ENCODE measurements at regions not wholly inside any gene's neighbourhood (a gene's known extent, or its start where the extent isn't known, plus 50 kb on each side); places are given as distances from the start of the nearest gene placed in this dataset.
"Not testable (repeated sequence)": the region's sequence is repeated elsewhere in the genome, so short reads cannot be mapped to it uniquely, and the experiment has no call there.

DNA sequence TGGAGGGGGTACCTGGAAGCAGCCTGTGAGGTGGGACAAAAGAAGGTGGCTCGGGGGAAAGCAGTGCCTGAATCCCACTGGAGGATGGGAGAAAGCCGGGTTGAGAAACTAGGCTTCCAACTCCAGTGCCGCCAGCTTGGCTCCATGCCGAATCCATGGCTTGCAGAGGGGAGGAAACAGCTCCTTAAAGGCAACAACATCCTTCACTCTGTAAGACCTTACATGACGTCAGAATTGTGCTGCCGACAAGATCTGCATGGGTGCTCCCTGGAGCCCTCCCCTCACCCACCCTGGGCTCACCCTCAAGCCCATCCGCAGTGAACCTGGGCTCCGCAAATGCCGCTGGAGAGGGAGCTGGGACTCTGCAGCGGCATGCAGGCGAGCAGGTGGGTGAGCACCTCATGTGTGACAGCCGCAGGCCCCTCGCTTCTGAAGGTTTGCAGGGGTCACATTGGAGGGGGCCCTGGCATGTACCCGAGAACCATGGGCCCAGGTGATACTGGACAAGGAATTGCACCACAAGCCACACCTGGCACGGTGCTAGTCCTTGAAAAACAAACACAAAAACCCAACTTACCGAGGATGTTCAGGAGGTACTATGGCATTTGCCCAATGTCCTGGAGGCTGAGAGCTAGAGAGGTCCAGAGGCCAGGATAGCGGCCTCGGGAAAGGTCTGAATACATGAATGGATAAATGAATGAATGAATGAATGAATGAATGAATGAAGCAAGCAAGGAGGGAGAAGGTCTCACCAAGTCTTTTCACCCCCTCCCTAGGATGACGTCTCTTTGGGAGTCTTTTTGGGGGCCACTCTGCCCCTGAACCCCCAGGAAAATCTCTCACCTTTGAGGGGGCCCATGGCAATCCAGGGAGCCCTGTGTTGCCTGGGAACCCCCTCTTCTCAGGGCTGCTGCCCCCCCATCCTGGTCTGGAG is 238.6 kb upstream of the SHH start:
- no peak for DNase-seq

DNA sequence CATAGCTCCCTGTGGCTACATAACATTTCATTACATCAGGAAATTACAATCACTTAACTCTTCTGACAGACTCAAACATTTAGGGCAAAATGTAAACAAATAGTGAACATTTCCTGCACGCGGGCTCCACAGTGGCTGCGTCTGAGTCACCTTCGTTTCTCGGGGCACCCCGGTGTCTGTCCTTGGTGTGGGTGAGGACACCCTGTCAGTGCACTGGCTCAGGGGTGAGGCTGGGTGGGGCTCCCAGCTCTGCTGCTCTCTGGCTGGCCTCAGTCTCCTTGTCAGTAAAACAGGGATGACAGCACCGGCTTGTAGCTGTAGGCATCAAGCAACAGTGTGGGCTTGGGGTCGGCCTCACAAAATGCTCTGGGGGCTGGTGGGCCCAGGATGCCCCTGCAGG is 237.1 kb upstream of the SHH start:
- no peak for DNase-seq

DNA sequence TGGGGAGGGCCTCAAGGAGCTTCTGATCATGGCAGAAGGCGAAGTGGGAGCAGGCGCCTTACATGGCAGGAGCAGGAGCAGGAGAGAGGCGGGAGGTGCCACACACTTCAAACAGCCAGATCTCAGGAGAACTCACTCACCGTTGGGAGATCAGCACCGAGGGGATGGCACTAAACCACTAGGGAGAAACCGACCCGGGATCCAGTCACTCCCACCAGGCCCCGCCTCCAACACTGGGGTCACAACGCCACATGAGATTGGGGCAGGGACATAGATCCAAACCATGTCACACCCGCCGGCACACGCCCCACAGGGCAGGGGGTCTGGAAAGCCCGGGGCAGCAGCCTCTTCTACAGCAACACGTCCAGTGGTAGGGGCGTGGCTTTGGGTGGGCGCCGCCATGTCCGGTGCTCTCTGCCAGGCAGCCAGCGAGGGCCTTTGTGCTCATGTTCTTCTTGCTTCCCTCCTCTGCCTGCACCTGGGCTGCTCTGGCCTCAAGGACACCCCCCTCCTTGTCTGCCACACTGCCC is 233.8 kb upstream of the SHH start:
- DNase-seq: no peak

DNA sequence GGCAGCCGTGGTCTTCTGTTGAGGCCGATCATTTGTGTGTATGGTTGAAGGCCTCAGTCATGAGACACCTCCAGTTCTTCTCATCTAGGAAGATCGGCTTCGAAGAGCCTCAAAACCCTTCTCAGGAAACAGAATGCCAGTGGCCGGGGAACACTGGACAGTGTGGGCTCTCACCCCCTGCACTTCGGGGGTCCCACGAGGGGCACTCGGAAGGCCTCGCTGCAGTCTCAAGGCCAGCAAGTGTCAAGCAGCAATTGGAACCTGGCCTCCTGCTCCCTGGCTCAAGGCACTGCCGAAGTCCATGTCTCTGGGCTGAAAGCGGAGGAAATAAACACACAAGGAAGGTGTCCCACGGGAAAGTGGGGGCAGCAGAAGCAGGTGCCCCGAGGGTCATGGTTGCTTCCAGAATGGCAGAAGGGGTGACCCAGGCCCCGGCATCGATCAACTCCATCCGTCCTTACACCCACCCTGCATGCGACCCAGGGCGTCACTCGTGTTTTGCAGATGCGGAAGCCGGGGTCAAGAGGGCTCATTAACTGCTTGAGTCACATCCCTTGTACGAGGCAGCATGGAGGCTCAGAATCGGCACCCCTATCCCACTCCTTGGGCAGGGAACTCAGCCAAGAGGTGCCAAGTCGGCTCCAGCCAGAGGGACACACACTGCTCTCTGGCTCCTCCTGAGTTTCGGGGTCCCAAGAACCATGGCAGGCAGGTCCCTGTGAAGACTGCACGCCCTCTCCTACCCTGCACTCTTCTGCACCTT is 231.3 kb upstream of the SHH start:
- DNase-seq: no peak

DNA sequence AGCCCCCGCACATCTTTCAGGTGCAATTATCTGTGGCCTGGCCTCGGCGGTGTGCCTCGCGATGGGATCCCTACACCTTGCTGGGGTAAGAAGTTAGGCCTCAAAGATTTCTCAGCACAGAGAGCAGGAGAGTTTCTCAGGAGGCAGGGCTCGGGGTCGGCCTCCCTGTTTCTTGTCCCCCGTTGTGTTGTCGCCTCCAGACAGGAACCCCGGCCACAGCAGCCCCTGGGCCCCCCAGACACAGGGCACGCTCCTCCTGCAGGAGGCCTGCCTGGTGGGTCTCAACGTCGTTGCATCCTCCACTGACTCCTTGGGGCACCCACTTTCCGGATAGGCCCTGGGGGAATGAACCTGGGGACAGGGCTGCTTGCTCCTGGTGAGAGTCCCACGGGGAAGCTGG is 229.1 kb upstream of the SHH start:
- DNase-seq: no peak

DNA sequence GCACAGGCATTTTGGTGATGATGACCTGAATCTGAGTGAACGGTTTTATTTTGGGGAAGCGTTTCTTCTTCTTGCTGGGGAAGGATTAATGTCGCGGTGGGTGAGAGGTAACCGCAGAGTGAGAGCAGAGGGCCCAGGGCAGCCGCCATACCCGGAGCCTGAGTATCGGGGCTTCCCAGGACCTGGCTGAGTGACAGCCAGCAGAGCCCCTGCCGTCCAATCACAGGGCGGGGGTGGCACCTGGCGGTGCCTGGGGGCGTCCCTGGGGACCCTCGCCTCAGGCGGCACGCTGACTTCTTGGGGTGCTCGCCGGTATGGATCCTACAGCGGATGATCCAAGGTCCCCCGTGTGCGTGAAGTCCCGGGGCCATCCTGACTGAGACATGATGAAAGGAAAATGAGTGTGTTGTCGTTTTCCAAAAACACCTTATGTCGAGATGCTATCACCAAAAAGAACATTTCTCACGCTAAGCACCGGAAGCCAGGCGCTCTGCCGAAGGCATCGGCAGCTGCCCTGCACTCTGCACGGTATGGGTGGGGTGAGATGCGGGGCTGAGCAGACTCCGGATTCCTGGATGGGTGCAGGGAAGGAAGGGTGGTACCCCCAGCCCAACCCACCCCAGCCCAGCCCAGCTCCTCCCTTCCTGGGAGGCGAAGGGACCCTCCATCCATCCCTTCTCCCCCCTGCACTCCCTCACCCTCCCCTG is 227.9 kb upstream of the SHH start:
- no peak for DNase-seq

DNA sequence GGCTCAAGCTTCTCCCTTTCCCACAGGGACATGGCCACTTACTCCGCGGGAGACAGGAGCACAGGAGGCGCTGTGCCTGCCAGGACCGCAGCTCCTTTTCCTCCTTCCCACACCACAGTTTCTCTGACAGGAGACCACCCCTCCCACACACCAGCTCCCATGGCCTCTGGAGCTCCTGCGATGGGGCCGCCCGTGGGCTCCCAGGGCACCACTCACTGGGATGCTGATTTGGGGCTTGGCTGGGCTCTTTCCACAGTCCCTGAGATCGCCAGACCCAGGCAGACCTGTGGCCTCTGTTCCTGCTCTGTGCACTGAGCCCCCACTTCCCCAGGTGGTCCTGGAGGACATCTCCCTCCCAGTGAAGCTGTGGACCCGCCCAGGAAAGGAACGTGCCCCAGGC is 226.9 kb upstream of the SHH start:
- DNase-seq: no peak

DNA sequence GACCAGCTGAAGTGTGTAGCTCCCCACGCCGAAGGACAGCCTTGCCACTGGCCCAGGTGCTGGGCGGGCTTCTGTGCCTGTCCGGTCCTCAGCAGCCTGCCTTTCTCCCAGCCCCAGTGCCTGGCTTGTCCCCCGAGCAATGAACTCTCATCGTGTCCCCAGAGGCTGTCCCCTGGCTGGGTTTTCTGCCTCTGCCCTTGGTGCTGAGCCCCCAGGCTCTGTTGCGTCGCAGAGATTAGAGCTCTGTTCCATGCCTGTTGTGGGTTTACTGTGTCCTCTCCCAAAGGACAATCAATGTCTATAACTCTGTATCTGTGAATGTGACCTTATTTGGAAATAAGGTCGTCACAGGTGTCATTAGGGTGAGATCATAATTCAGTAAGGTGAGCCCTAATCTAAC is 226.1 kb upstream of the SHH start:
- no peak for DNase-seq

DNA sequence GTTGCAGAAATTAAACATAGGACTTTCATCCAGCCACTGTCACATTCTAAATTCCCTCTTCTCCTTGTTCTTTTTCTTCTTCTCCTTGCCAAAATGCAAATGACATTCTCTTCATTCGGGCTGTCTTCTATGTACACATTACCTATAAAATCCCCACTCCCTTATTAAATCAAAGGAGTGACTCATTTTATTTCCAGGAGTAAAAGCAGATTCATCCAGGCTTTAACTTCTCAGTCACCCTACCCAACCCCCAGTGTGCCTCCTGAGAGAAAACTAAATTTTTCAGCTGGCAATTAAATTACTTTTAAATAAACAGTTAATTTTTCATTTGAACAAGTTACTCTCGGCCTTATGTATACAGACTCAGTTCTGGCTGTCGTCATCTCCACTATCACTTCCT is 223.9 kb upstream of the SHH start:
- no peak for DNase-seq

DNA sequence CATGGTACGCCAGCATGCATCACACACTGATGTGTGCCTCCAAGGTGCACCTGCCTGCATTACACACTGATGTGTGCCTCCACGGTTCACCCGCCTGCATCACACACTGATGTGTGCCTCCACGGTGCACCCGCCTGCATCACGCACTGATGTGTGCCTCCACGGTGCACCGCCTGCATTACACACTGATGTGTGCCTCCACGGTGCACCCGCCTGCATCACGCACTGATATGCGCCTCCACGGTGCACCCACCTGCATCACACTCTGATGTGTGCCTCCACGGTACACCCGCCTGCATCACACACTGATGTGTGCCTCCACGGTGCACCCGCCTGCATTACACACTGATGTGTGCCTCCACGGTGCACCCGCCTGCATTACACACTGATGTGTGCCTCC is 223.1 kb upstream of the SHH start:
- not testable (repeated sequence) for DNase-seq

DNA sequence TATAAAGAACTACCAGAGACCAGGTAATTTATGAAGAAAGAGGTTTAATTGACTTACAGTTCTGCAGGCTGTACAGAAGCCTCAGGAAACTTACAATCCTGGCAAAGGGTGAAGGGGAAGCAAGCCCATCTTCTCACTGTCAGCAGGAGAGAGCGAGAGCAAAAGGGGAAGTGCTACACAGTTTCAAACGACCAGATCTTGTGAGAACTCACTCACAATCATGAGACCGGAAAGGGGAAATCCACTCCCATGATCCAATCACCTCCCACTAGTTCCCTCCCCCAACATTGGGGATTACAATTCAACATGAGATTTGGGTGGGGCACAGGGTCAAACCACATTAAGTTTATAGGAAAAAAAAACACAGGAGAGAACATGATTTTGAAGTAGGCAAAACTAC is 222.1 kb upstream of the SHH start:
- DNase-seq: no peak

DNA sequence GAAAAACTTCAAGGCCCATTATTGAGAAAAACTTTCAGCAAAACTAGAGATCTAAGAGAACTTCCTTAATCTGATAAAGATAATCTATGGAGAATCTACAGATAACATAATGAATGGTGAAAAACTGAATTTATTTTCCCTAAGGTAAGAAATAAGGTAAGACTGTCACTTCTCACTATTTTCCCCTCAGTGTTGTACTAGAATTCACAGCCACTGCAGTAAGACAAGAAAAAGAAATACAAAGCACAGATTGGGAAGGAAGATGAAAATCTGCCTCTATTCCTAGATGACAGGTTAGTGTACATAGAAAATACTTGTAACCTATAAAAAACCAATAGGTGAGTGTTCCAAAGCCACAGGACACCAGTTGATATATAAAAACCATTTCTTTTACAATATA is 220.7 kb upstream of the SHH start:
- DNase-seq: no peak

DNA sequence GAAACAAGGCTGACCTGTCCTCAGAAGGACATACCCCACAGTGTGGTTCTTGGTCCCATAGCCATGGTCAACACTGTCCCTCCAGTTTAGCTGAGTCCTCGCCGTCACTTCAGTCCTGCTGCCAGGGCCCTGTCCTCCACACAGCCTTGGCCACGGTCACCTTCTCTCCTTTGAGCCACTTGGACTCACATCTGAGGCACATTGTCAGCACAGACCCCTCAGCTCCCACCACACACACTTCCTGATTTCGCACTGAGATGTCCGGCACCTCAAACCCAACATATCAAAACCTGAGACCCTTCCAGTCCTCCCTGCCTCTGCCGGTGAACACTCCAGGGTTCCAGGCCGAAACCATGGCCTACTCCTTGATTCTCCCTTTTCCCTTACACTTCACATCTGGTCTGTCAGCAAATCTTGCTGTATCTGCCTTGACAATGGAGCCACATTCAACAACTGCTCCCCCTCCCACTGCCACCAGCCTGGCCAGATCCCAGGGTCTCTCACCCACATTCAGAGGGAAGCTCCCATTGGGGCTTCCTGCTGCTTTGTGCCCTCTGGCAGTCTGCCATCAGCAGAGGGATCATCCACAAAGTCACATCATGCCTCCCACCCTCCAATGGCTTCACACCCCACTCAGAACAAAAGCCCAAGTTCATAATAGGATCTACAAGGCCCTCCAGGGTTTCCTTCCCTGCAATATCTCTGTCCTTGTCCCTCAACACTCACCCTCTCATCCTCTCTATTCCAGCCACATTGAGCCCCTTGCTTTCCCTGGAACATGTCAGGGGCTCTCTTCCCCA is 219.6 kb upstream of the SHH start:
- DNase-seq: no peak

DNA sequence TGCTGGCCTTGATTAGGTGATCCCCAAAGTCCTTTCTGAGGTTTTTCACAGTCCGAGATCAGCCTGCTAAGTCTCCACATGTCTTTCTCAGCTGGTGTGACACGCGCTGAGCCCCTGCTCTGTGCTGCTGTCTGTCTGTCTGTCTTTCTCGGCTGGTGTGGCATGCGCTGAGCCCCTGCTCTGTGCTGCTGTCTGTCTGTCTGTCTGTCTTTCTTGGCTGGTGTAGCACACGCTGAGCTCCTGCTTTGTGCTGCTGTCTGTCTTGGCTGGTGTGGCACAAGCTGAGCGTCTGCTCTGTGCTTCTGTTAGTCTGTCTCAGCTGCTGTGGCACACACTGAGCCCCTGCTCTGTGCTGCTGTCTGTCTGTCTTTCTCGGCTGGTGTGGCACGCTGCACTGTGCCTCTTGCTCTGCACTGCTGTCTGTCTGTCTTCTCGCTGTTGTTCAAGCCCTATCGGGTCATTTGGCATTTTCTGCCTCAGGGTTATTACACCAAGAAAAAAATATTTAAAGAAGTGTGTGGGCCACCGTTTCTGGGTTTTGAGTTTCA is 217.3 kb upstream of the SHH start:
- no peak for DNase-seq

DNA sequence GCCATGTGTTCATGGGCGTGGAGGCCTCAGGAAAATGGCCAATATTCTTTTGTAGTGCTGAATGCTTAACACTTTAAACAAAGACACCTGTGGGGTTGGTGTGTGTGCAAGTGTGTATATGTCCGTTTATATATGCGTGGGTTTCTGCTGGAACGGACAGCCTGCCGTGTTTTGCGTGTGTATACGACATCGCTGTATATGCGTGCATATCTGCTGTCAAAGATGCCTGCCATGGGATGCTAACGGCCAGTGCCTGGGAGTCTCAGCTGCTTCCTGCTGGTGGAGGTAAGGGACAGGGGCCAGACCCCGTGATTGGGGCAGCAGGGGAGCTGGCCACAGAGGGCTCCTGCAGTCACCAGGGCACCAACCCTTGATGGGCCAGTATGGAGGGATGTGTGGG is 216.3 kb upstream of the SHH start:
- DNase-seq: no peak

DNA sequence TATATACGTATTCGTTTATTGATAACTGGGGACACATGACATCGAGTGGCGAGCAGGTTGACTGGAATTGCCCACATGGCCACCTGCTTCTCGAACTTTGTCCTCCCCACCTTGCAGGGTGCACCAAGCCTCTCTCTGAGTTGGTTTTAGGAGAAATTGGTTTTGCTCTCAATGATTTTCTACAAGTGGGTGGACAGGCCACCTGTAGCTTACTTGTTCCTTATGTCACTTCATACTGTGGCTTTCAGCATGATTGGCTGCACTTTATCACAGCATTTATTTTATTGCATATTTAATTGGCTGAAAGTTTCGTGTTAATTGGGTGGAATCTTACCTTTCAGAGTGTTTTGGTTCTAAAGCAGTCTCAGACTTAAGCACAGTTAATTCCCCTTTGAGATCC is 215.6 kb upstream of the SHH start:
- no peak for DNase-seq

DNA sequence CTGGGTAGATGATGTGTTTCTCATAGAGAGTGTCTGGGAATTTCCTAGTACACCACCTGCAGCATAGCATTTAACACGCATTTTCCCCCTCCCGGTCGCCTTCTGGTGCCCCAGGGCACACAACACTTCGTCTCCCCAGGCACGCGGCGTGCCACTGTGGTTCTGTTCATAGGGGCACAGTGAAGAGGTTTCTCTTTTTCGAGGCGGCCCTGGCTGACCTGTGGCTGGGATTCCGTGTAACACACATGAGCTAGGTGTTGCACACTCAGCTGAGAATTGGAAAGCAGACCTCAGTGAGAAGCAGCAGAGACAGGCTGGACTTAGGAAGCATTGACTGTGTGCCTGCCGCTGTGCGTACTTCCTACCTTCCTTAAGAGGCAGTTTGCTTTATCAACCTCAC is 214.3 kb upstream of the SHH start:
- DNase-seq: no peak

DNA sequence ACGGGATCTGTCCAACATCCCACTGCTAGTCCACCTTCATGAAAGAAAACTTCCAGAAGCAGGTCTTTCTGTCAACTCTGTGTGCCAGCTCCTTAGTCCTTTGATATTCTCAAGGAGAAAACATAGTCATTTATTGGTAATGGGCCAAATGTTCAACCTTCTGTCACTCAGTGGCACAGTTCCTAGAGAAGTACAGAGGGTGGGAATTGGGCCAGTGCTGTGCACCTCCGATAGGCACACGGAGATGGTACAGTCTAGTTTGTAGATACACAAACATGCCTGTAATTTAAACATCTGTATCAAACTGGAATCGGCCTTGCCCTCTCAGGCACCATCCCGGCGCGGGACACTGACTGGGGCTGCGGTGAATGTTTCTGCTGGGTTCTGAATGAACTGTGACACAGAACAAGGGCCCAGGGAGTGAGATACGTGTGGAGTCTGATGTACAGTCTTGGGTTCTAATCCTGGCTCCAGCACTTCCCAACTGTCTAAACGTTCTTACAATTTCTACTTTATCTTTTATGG is 213.9 kb upstream of the SHH start:
- no peak for DNase-seq

DNA sequence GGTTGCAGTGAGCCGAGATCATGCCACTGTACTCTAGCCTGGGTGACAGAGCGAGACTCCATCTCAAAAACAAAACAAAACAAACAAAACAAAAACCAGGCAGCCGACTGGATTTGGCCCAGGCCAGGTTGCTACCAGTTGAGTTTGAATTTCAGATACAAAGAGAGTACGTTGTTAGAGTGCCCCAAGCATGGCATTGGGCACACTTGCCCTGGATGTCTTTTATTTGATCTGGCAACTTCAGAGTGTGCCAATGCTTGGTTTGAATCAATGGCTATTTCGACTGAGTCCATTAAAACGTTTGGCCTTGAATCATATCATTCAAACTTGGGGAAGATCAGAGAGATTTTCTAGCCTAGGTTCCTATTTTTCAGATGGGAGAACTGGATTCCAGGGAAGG is 213.4 kb upstream of the SHH start:
- DNase-seq: no peak

DNA sequence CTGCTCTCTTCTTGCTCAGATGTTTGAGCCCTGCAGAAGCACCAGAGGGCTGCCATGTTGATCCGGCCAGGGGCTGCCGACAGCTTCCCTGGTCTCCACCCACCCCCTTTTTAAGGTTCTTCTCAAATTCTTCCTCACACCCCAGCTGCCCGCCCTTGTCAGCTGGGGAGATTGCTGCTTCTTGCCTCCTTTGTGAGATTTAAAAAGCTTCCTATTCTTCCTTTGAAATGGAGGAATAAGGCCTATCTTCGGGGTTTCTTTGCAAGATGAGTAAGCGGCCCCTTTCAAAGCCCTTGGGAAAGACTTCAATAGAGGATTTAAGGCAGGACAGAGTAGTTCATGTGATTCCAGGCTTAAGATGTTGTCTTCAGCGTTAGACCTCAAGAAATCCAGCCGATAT is 211.9 kb upstream of the SHH start:
- no peak for DNase-seq

DNA sequence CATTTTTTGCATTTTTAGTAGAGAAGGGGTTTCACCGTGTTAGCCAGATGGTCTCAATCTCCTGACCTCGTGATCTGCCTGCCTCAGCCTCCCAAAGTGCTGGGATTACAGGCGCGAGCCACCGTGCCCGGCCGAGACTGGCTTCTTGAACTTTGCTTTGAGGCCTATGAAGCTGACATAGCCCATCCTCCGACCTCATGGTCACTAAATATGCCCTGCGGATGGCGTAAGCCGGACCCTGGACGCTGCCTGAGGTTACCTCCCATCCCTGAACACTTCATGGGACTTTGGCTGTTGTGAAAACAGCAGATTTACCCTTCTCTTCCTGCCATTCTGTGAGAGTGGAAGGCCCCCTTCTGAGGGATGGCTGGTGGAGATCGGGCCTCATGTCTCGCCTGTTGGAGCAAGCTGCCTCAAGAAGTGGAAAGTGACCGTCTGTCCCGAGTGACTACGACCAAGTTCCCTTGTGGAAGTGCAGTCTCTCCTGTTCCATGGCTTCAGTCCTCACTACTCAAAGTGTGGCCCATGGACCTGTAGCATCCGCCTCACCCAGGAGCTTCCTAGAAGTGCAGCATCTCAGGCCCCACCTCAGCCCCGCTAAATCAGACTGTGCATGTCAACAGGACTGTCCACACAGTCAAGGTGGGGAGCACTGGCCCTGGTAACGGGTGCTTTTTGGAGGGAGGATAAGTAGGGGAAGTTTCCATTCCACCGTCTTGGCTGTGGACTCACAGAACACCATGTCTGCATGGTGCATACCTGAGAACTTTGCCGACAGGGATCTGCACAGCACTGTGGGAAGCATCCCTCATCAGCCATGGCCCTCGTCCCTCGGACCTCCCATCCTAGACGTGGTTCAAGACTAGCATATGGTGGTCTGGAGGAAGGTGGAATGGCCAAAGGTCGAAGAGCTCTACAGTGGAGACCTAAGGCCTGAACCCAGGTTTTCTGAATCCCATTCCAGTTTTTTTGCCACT is 210.5 kb upstream of the SHH start:
- DNase-seq: no peak
